Keratinocyte (primary cell): ENCODE measurements at regions not wholly inside any gene's neighbourhood (a gene's known extent, or its start where the extent isn't known, plus 50 kb on each side); places are given as distances from the start of the nearest gene placed in this dataset.
"Not testable (repeated sequence)": the region's sequence is repeated elsewhere in the genome, so short reads cannot be mapped to it uniquely, and the experiment has no call there.

Experiments
- DNase-seq: peaks from one replicate; pipeline ENCODE4 v3.0.0-alpha.2; 2011; ENCODE audit warnings: low read depth, missing footprints, low spot score
- FAIRE-seq: peaks from 2 replicates; lab custom pipeline; 2011; peaks lifted over from hg19 to GRCh38; lab: Jason Lieb, UNC
- H2AFZ ChIP-seq: 2 replicates; pipeline ENCODE4 v1.6.0; 2012; ENCODE audit warnings: low read length, control low read depth, inconsistent platforms; ENCODE audit not compliant: control insufficient read depth
- H3K27ac ChIP-seq: 2 replicates; pipeline ENCODE4 v1.5.1; 2011; ENCODE audit warnings: low read length; ENCODE audit not compliant: control insufficient read depth, insufficient read depth
- H3K27me3 ChIP-seq: 3 replicates; pipeline ENCODE4 v1.6.0; 2011; ENCODE audit warnings: low read length; ENCODE audit not compliant: control insufficient read depth, insufficient read depth; ENCODE audit errors: extremely low read depth
- H3K36me3 ChIP-seq, 2 experiments: 2 replicates in 1 of 2; 3 replicates in 1 of 2; pipeline ENCODE4 v1.5.1; 2011; ENCODE audit warnings: low read length in 2 of 2, mild to moderate bottlenecking in 1 of 2; ENCODE audit not compliant: control insufficient read depth in 2 of 2, insufficient read depth in 2 of 2; ENCODE audit errors: extremely low read depth in 1 of 2
- H3K4me1 ChIP-seq: 3 replicates; pipeline ENCODE4 v1.5.1; 2011; ENCODE audit warnings: low read length; ENCODE audit not compliant: control insufficient read depth, insufficient read depth; ENCODE audit errors: extremely low read depth
- H3K4me2 ChIP-seq: 3 replicates; pipeline ENCODE4 v1.6.0; 2011; ENCODE audit warnings: low read depth, low read length; ENCODE audit not compliant: control insufficient read depth, insufficient read depth; ENCODE audit errors: extremely low read depth
- H3K4me3 ChIP-seq, 3 experiments: fragments of 200-600 bp in 1 of 3; sonication (generic) in 1 of 3; 2 replicates in 2 of 3; 3 replicates in 1 of 3; pipeline ENCODE4 v1.5.1; 2011 to 2016; ENCODE audit warnings: low read length in 3 of 3, mild to moderate bottlenecking in 3 of 3, control low read depth in 2 of 3, inconsistent platforms in 1 of 3, low read depth in 1 of 3, mixed read lengths in 1 of 3, mixed run types in 1 of 3, moderate library complexity in 1 of 3; ENCODE audit not compliant: control insufficient read depth in 2 of 3, insufficient read depth in 2 of 3; ENCODE audit errors: extremely low read depth in 1 of 3
- H3K79me2 ChIP-seq: 2 replicates; pipeline ENCODE4 v1.6.0; 2012; ENCODE audit warnings: low read length; ENCODE audit not compliant: control insufficient read depth, insufficient read depth
- H3K9ac ChIP-seq: 3 replicates; pipeline ENCODE4 v1.6.0; 2011; ENCODE audit warnings: low read length; ENCODE audit not compliant: control insufficient read depth, insufficient read depth; ENCODE audit errors: extremely low read depth
- H3K9me1 ChIP-seq: 3 replicates; pipeline ENCODE4 v1.6.0; 2011; ENCODE audit warnings: low read length; ENCODE audit not compliant: control insufficient read depth, insufficient read depth; ENCODE audit errors: extremely low read depth
- H3K9me3 ChIP-seq: 2 replicates; pipeline ENCODE4 v1.5.1; 2012; ENCODE audit warnings: low read depth, low read length; ENCODE audit not compliant: control insufficient read depth
- H4K20me1 ChIP-seq: 3 replicates; pipeline ENCODE4 v1.6.0; 2011; ENCODE audit warnings: low read length; ENCODE audit not compliant: control insufficient read depth, insufficient read depth; ENCODE audit errors: extremely low read depth
- EZH2 ChIP-seq: IDR thresholded peaks from one replicate; pipeline ENCODE4 v1.6.1; 2012; ENCODE audit warnings: inconsistent platforms, mild to moderate bottlenecking, low read length, moderate library complexity
- dilution Hi-C: fragments of 300-500 bp; cut with MboI; formaldehyde crosslinking; loops from one replicate; pipeline ENCODE4 v1.7.0; 2020; ENCODE audit warnings: low sequenced_read_pairs; ENCODE audit not compliant: extremely low pct_ligation_motif_present
- TF ChIP-seq, protein P1 (sequence below), 3 experiments: IDR thresholded peaks in 1 of 3; conservative IDR thresholded peaks in 1 of 3; optimal IDR thresholded peaks in 1 of 3; 2 replicates in 2 of 3; 3 replicates in 1 of 3; pipeline versions ENCODE3 to v1.5.1; 2011; ENCODE audit warnings: low read length in 3 of 3, mild to moderate bottlenecking in 3 of 3, moderate library complexity in 2 of 3, control low read depth in 1 of 3, inconsistent platforms in 1 of 3; ENCODE audit not compliant: insufficient read depth in 2 of 3; ENCODE audit errors: extremely low read depth in 1 of 3

GRCh38 chr10:23585186-23585585, 146.3 kb downstream of the OTUD1 start:
- H4K20me1 ChIP-seq, result no peaks in the 10 kb centered on the region
- H3K27ac ChIP-seq, result no peak overlapping the region
- no peaks in the 10 kb centered on the region for H3K36me3 ChIP-seq
- no peak overlapping the region for H3K4me2 ChIP-seq
- H2AFZ ChIP-seq, result no peak overlapping the region
- dilution Hi-C loops, result no loop called here
- no peaks in the 10 kb centered on the region for H3K27me3 ChIP-seq
- TF ChIP-seq EZH2, result no peak
- TF ChIP-seq, protein P1, sequence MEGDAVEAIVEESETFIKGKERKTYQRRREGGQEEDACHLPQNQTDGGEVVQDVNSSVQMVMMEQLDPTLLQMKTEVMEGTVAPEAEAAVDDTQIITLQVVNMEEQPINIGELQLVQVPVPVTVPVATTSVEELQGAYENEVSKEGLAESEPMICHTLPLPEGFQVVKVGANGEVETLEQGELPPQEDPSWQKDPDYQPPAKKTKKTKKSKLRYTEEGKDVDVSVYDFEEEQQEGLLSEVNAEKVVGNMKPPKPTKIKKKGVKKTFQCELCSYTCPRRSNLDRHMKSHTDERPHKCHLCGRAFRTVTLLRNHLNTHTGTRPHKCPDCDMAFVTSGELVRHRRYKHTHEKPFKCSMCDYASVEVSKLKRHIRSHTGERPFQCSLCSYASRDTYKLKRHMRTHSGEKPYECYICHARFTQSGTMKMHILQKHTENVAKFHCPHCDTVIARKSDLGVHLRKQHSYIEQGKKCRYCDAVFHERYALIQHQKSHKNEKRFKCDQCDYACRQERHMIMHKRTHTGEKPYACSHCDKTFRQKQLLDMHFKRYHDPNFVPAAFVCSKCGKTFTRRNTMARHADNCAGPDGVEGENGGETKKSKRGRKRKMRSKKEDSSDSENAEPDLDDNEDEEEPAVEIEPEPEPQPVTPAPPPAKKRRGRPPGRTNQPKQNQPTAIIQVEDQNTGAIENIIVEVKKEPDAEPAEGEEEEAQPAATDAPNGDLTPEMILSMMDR (optimal IDR thresholded peaks at IDR 0.05 in 1 of 3, IDR thresholded peaks at IDR 0.05 in 1 of 3, conservative IDR thresholded peaks at IDR 0.05 in 1 of 3; ENCODE audit: extremely low read depth in 1 of 3, insufficient read depth in 2 of 3, low read length in 3 of 3), result no peak
- H3K79me2 ChIP-seq, result no peaks in the 10 kb centered on the region
- H3K9me3 ChIP-seq, result no peaks in the 10 kb centered on the region
- FAIRE-seq (no peak), DNase-seq (no peak)
- no peaks in the 10 kb centered on the region for H3K4me1 ChIP-seq
- H3K9ac ChIP-seq, result no peak overlapping the region
- H3K9me1 ChIP-seq, result no peaks in the 10 kb centered on the region
- no peak overlapping the region for H3K4me3 ChIP-seq

DNA sequence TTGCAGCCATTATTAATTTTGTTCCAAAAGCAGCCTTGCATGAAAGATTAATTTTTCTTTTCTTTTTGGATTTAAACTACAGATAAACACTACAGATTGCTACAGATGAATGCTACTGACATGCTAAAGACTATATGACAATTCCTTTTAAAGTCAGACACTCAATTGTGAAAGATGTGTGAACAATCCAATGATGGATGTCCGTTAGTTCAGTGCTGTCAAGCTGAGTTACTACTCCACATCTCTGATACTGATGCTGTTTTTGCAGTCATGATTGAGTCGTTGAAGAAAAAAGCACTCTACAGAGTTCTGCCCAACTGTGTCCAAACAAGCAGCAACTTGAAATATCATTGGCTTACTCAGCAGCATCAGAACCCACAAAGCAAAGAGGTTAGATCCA, 146.8 kb downstream of the OTUD1 start:
- FAIRE-seq, result no peak
- no peak overlapping the region for H3K9ac ChIP-seq
- no peaks in the 10 kb centered on the region for H3K79me2 ChIP-seq
- no peaks in the 10 kb centered on the region for H3K27me3 ChIP-seq
- no peak overlapping the region for H3K4me3 ChIP-seq
- dilution Hi-C loops, result no loop called here
- no peaks in the 10 kb centered on the region for H3K9me1 ChIP-seq
- H3K4me2 ChIP-seq, result no peak overlapping the region
- no peak for TF ChIP-seq EZH2
- TF ChIP-seq, protein P1 (optimal IDR thresholded peaks at IDR 0.05 in 1 of 3, IDR thresholded peaks at IDR 0.05 in 1 of 3, conservative IDR thresholded peaks at IDR 0.05 in 1 of 3; ENCODE audit: extremely low read depth in 1 of 3, insufficient read depth in 2 of 3, low read length in 3 of 3), result no peak
- H2AFZ ChIP-seq, result no peak overlapping the region
- no peak overlapping the region for H3K27ac ChIP-seq
- H3K36me3 ChIP-seq, result no peaks in the 10 kb centered on the region
- no peaks in the 10 kb centered on the region for H3K4me1 ChIP-seq
- no peaks in the 10 kb centered on the region for H3K9me3 ChIP-seq
- no peak for DNase-seq
- no peaks in the 10 kb centered on the region for H4K20me1 ChIP-seq

GRCh38 chr10:23595278-23595677, 156.4 kb downstream of the OTUD1 start:
- FAIRE-seq, H2AFZ ChIP-seq, H3K36me3 ChIP-seq, dilution Hi-C loops, H3K79me2 ChIP-seq, H3K9me1 ChIP-seq, H3K4me2 ChIP-seq, H3K9me3 ChIP-seq, H3K27me3 ChIP-seq, H3K9ac ChIP-seq, H3K27ac ChIP-seq, H3K4me1 ChIP-seq, H3K4me3 ChIP-seq, DNase-seq, H4K20me1 ChIP-seq: not testable (repeated sequence)
